Mesenchymal stem cell (in vitro differentiated cells and primary cell): ENCODE measurements at regions not wholly inside any gene's neighbourhood (a gene's known extent, or its start where the extent isn't known, plus 50 kb on each side); places are given as distances from the start of the nearest gene placed in this dataset.
A peak's percentile ranks its signal among the peaks of the same experiment; 100 is the strongest.

Source experiments
- DNase-seq: peaks from one replicate; pipeline ENCODE4 v3.0.0-alpha.2; 2013
- H2AFZ ChIP-seq: one replicate; pipeline ENCODE4 v1.6.1; 2013; ENCODE audit warnings: low read depth, mild to moderate bottlenecking, control low read depth, inconsistent platforms, low read length, moderate library complexity
- H2AK5ac ChIP-seq: 2 replicates; pipeline ENCODE4 v1.6.1; 2013; ENCODE audit warnings: low read length, moderate library complexity, mild to moderate bottlenecking, inconsistent platforms; ENCODE audit not compliant: severe bottlenecking
- H2BK120ac ChIP-seq: one replicate; pipeline ENCODE4 v1.6.1; 2013; ENCODE audit warnings: low read depth, mild to moderate bottlenecking, inconsistent platforms, low read length, moderate library complexity
- H2BK12ac ChIP-seq, 2 experiments: one replicate each; pipeline ENCODE4 v1.6.1; 2013; ENCODE audit warnings: inconsistent platforms in 2 of 2, low read length in 2 of 2, mild to moderate bottlenecking in 2 of 2, moderate library complexity in 2 of 2, control low read depth in 1 of 2
- H2BK15ac ChIP-seq: one replicate; pipeline ENCODE4 v1.6.1; 2013; ENCODE audit warnings: mild to moderate bottlenecking, low read depth, inconsistent platforms; ENCODE audit not compliant: poor library complexity, severe bottlenecking
- H2BK5ac ChIP-seq: 2 replicates; pipeline ENCODE4 v1.6.1; 2013; ENCODE audit warnings: low read depth, mild to moderate bottlenecking, low read length, control low read depth, inconsistent platforms; ENCODE audit not compliant: poor library complexity, severe bottlenecking
- H3K14ac ChIP-seq, 2 experiments: one replicate each; pipeline ENCODE4 v1.6.1; 2013; ENCODE audit warnings: inconsistent platforms in 2 of 2, low read length in 2 of 2, control low read depth in 1 of 2, mild to moderate bottlenecking in 1 of 2, moderate library complexity in 1 of 2
- H3K18ac ChIP-seq, 2 experiments: one replicate each; pipeline ENCODE4 v1.6.1; 2013; ENCODE audit warnings: inconsistent platforms in 2 of 2, low read length in 2 of 2, control low read depth in 1 of 2, low read depth in 1 of 2, mild to moderate bottlenecking in 1 of 2
- H3K23ac ChIP-seq, 2 experiments: one replicate each; pipeline ENCODE4 v1.6.1; 2013; ENCODE audit warnings: inconsistent platforms in 2 of 2, low read length in 2 of 2, mild to moderate bottlenecking in 2 of 2, moderate library complexity in 2 of 2, control low read depth in 1 of 2
- H3K27ac ChIP-seq: 2 replicates; pipeline ENCODE4 v1.5.1; 2013; ENCODE audit warnings: mild to moderate bottlenecking, moderate library complexity, low read length, control low read depth, inconsistent platforms; ENCODE audit not compliant: poor library complexity, severe bottlenecking
- H3K27me3 ChIP-seq, 2 experiments: 2 replicates each; pipeline versions ENCODE4 v1.6.1 to v1.7.0; 2013; ENCODE audit warnings: low read length in 2 of 2, mild to moderate bottlenecking in 2 of 2, moderate library complexity in 2 of 2, control low read depth in 1 of 2, inconsistent platforms in 1 of 2; ENCODE audit not compliant: control insufficient read depth in 1 of 2, insufficient read depth in 1 of 2
- H3K36me3 ChIP-seq, 2 experiments: 2 replicates each; pipeline versions ENCODE4 v1.6.1 to v1.7.0; 2013; ENCODE audit warnings: low read length in 2 of 2, control low read depth in 1 of 2, inconsistent platforms in 1 of 2, low read depth in 1 of 2, mild to moderate bottlenecking in 1 of 2; ENCODE audit not compliant: insufficient read depth in 2 of 2, control insufficient read depth in 1 of 2
- H3K4ac ChIP-seq, 2 experiments: one replicate each; pipeline ENCODE4 v1.6.1; 2013; ENCODE audit warnings: inconsistent platforms in 2 of 2, low read length in 2 of 2, mild to moderate bottlenecking in 2 of 2, moderate library complexity in 2 of 2, control low read depth in 1 of 2, low read depth in 1 of 2
- H3K4me1 ChIP-seq: 2 replicates; pipeline ENCODE4 v1.6.1; 2013; ENCODE audit warnings: low read depth, low read length, control low read depth; ENCODE audit not compliant: control insufficient read depth, insufficient read depth
- H3K4me2 ChIP-seq: 2 replicates; pipeline ENCODE4 v1.6.1; 2013; ENCODE audit warnings: low read length, mild to moderate bottlenecking, inconsistent platforms; ENCODE audit not compliant: poor library complexity, severe bottlenecking
- H3K4me3 ChIP-seq, 2 experiments: 2 replicates each; pipeline versions ENCODE4 v1.5.1 to v1.7.0; 2013; ENCODE audit warnings: low read length in 2 of 2, mild to moderate bottlenecking in 2 of 2, control low read depth in 1 of 2, low read depth in 1 of 2; ENCODE audit not compliant: insufficient read depth in 1 of 2
- H3K79me1 ChIP-seq: replicated peaks from 2 replicates; pipeline ENCODE4 v1.6.1; 2013; ENCODE audit warnings: mild to moderate bottlenecking, control low read depth, low read length, inconsistent platforms; ENCODE audit not compliant: poor library complexity, severe bottlenecking
- H3K9ac ChIP-seq: 2 replicates; pipeline ENCODE4 v1.7.0; 2013; ENCODE audit warnings: mild to moderate bottlenecking, low read length, moderate library complexity
- H3K9me3 ChIP-seq: 2 replicates; pipeline ENCODE4 v1.7.0; 2013; ENCODE audit warnings: mild to moderate bottlenecking, low read length; ENCODE audit not compliant: control insufficient read depth
- H4K8ac ChIP-seq: one replicate; pipeline ENCODE4 v1.6.1; 2013; ENCODE audit warnings: inconsistent platforms, mild to moderate bottlenecking, low read length, moderate library complexity
- H4K91ac ChIP-seq: one replicate; pipeline ENCODE4 v1.6.1; 2013; ENCODE audit warnings: mild to moderate bottlenecking, low read length, inconsistent platforms
- WGBS: methylation state at CpG from one replicate; pipeline ENCODE4 v1.1.7; 2013; ENCODE audit warnings: mixed read lengths; 5-methylcytosine and 5-hydroxymethylcytosine counted together

DNA sequence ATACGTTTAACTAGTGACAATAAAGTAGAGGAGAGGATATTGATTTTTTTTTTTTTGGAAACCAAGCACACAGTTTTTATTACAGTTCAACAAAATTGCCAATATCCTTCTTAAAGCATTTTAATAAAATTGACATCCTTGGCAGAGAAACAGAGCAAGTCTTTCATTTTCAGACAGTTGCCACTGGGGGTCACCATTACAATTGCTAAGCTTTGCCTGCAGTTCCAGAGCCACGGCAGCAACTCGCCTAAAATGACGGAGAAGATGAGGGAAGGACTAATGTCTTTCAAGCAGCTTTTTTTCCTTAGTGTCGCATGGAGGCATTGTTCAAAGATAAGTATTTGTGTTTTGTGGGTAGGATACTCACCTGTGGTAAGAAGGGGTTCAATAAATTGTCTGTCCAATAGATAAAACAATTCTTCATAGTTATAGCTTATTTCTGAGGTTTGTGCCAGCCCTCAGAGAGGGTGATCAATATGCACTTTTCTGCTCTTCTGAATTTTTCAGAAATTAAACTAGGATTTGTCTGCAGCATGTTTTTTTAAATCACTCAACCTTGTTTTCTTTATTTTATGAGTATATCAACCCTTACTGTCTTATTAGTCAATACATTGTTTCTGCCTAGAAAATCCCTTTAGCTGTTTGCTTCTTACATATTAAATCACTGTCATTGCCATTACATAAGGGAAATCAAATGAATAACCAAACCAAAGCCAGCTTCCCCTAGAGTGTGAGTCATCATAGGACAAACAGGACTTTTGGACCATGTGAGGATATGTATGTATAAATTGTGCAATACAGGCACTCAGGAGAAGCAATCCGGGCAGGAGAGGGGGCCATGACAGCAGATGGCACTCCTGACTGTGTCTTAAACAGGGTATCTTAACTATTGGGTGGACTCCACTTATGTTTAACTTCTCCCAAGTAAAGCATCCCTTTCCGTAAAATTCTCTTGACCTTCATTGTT is 508.1 kb upstream of the ARX start:
- Histone ChIP-seq H3K4me1 (no peaks in the 10 kb centered on the region), H3K23ac (no peak overlapping the region), H3K27me3 (no peaks in the 10 kb centered on the region), H3K4ac (no peak overlapping the region), H2BK120ac (no peak overlapping the region), H4K8ac (no peak overlapping the region), H2BK5ac (no peak overlapping the region), H3K79me1 (no peaks in the 10 kb centered on the region), H3K9me3 (no peaks in the 10 kb centered on the region), H3K36me3 (no peaks in the 10 kb centered on the region), H2AK5ac (no peak overlapping the region), H2AFZ (no peak overlapping the region), H3K4me3 (no peak overlapping the region), H2BK15ac (no peak overlapping the region), H3K14ac (no peak overlapping the region), H4K91ac (no peak overlapping the region), H2BK12ac (no peak overlapping the region), H3K27ac (no peak overlapping the region), H3K9ac (peak overlapping the region; percentile 46), H3K18ac (no peak overlapping the region), H3K4me2 (no peak overlapping the region)
- 29% methylated on average over 5 of the region's 7 CpGs for WGBS
- DNase-seq: no peak

GRCh38 chrX:25527156-25527555 is 511.4 kb upstream of the ARX start:
- Histone ChIP-seq H3K14ac (no peak overlapping the region), H3K9ac (no peak overlapping the region), H2BK120ac (no peak overlapping the region)

GRCh38 chrX:25527596-25527995 is 511.8 kb upstream of the ARX start:
- no peak overlapping the region for H2BK15ac ChIP-seq
- no peaks in the 10 kb centered on the region for H3K4me1 ChIP-seq
- H2BK120ac ChIP-seq: no peak overlapping the region
- H2BK12ac ChIP-seq: no peak overlapping the region
- no peak overlapping the region for H3K4me2 ChIP-seq
- H2BK5ac ChIP-seq: no peak overlapping the region
- H4K8ac ChIP-seq: no peak overlapping the region
- H3K14ac ChIP-seq: no peak overlapping the region
- 0% methylated on average over 1 of the region's 3 CpGs for WGBS
- no peak overlapping the region for H4K91ac ChIP-seq
- no peak overlapping the region for H3K27ac ChIP-seq
- no peaks in the 10 kb centered on the region for H3K79me1 ChIP-seq
- no peaks in the 10 kb centered on the region for H3K36me3 ChIP-seq
- H3K4me3 ChIP-seq: no peak overlapping the region
- no peak overlapping the region for H3K9ac ChIP-seq
- H2AFZ ChIP-seq: no peak overlapping the region
- no peak overlapping the region for H3K18ac ChIP-seq
- DNase-seq: no peak
- no peak overlapping the region for H3K23ac ChIP-seq
- no peak overlapping the region for H3K4ac ChIP-seq
- no peaks in the 10 kb centered on the region for H3K27me3 ChIP-seq
- H3K9me3 ChIP-seq: no peaks in the 10 kb centered on the region
- no peak overlapping the region for H2AK5ac ChIP-seq

More at GRCh38 chrX:25527156-25527555, 511.4 kb upstream of the ARX start:
- Histone ChIP-seq H3K23ac (no peak overlapping the region), H3K36me3 (no peaks in the 10 kb centered on the region), H3K79me1 (no peaks in the 10 kb centered on the region), H2AK5ac (no peak overlapping the region), H3K4ac (no peak overlapping the region), H2BK15ac (no peak overlapping the region), H2BK12ac (no peak overlapping the region), H3K4me1 (no peaks in the 10 kb centered on the region), H4K8ac (no peak overlapping the region), H3K4me2 (no peak overlapping the region), H2AFZ (no peak overlapping the region), H3K27me3 (no peaks in the 10 kb centered on the region), H4K91ac (no peak overlapping the region), H3K27ac (no peak overlapping the region), H3K4me3 (no peak overlapping the region), H3K9me3 (no peaks in the 10 kb centered on the region), H2BK5ac (no peak overlapping the region), H3K18ac (no peak overlapping the region)
- WGBS: no CpG with 5 or more reads among the region's 1 CpG
- DNase-seq: no peak

- no peak overlapping the region for H2AK5ac ChIP-seq
- H3K4me1 ChIP-seq: no peaks in the 10 kb centered on the region
- no peak overlapping the region for H3K4ac ChIP-seq
- WGBS: 80% methylated on average over 1 of the region's 1 CpG
- H2BK120ac ChIP-seq: no peak overlapping the region
- H3K14ac ChIP-seq: no peak overlapping the region
- H3K27ac ChIP-seq: no peak overlapping the region
- H3K36me3 ChIP-seq: no peaks in the 10 kb centered on the region
- H3K79me1 ChIP-seq: no peaks in the 10 kb centered on the region
- H2BK5ac ChIP-seq: no peak overlapping the region
- H3K9ac ChIP-seq: no peak overlapping the region
- no peak overlapping the region for H4K8ac ChIP-seq
- H3K18ac ChIP-seq: no peak overlapping the region
- no peak overlapping the region for H3K4me2 ChIP-seq
- H2BK15ac ChIP-seq: no peak overlapping the region
- no peak overlapping the region for H3K23ac ChIP-seq
- H2AFZ ChIP-seq: no peak overlapping the region
- H3K27me3 ChIP-seq: no peaks in the 10 kb centered on the region
- H2BK12ac ChIP-seq: no peak overlapping the region
- H3K4me3 ChIP-seq: no peak overlapping the region
- no peak for DNase-seq
- no peak overlapping the region for H4K91ac ChIP-seq
- no peaks in the 10 kb centered on the region for H3K9me3 ChIP-seq
These were observed 515.3 kb upstream of the ARX start for GRCh38 chrX:25531096-25531495.
